Liver (tissue), 8 donors: ENCODE measurements at regions not wholly inside any gene's neighbourhood (a gene's known extent, or its start where the extent isn't known, plus 50 kb on each side); places are given as distances from the start of the nearest gene placed in this dataset.

Source experiments
- DNase-seq: peaks from one replicate; pipeline ENCODE4 v3.0.0-alpha.2; 2017; ENCODE audit warnings: low spot score
- H3K27ac ChIP-seq, 2 donors: one replicate each; pipeline ENCODE4 v1.7.0; 2013; ENCODE audit warnings: inconsistent platforms in 2 of 2, low read length in 2 of 2, control low read depth in 1 of 2, low read depth in 1 of 2, mild to moderate bottlenecking in 1 of 2
- H3K27me3 ChIP-seq, 4 donors: one replicate each; pipeline versions ENCODE4 v1.6.1 to v1.7.0; 2013; ENCODE audit warnings: low read length in 3 of 4, inconsistent platforms in 1 of 4, mild to moderate bottlenecking in 1 of 4, moderate library complexity in 1 of 4; ENCODE audit not compliant: control insufficient read depth in 4 of 4, insufficient read depth in 4 of 4
- H3K36me3 ChIP-seq, 4 donors: one replicate each; pipeline versions ENCODE4 v1.6.1 to v1.7.0; 2013; ENCODE audit warnings: low read length in 3 of 4, mild to moderate bottlenecking in 3 of 4, low read depth in 1 of 4, moderate library complexity in 1 of 4; ENCODE audit not compliant: control insufficient read depth in 4 of 4, insufficient read depth in 3 of 4
- H3K4me1 ChIP-seq, 4 donors: one replicate each; pipeline versions ENCODE4 v1.6.1 to v1.7.0; 2013; ENCODE audit warnings: low read length in 3 of 4, mild to moderate bottlenecking in 3 of 4, moderate library complexity in 1 of 4; ENCODE audit not compliant: control insufficient read depth in 4 of 4, insufficient read depth in 4 of 4
- H3K4me3 ChIP-seq, 3 donors: one replicate each; pipeline versions ENCODE4 v1.6.1 to v1.7.0; 2013; ENCODE audit warnings: low read length in 3 of 3, control low read depth in 1 of 3, low read depth in 1 of 3, mild to moderate bottlenecking in 1 of 3
- H3K9ac ChIP-seq, 2 donors: one replicate each; pipeline ENCODE4 v1.7.0; 2013; ENCODE audit warnings: low read length in 2 of 2, mild to moderate bottlenecking in 2 of 2, moderate library complexity in 2 of 2, control low read depth in 1 of 2, low read depth in 1 of 2
- H3K9me3 ChIP-seq, 4 donors: one replicate each; pipeline versions ENCODE4 v1.6.1 to v1.7.0; 2013; ENCODE audit warnings: low read length in 3 of 4; ENCODE audit not compliant: control insufficient read depth in 4 of 4
- FOXA1 ChIP-seq: IDR thresholded peaks from 2 replicates; pipeline ENCODE4 v1.6.1; 2016; ENCODE audit warnings: antibody characterized with exemption
- FOXA2 ChIP-seq: IDR thresholded peaks from 2 replicates; pipeline ENCODE4 v1.6.1; 2016; ENCODE audit warnings: antibody characterized with exemption
- GABPA ChIP-seq, 2 donors: IDR thresholded peaks in 1 of 2; conservative IDR thresholded peaks in 1 of 2; 2 replicates each; pipeline ENCODE4 v1.6.1; 2016; ENCODE audit warnings: antibody characterized with exemption in 2 of 2, mild to moderate bottlenecking in 1 of 2, moderate library complexity in 1 of 2
- HNF4A ChIP-seq, 2 donors: conservative IDR thresholded peaks; 2 replicates each; pipeline ENCODE4 v1.6.1; 2016; ENCODE audit warnings: antibody characterized with exemption in 2 of 2, mild to moderate bottlenecking in 2 of 2
- HNF4G ChIP-seq: IDR thresholded peaks from 2 replicates; pipeline ENCODE4 v1.6.1; 2016; ENCODE audit warnings: antibody characterized with exemption
- RAD21 ChIP-seq, 2 donors: IDR thresholded peaks; 2 replicates each; pipeline ENCODE4 v1.6.1; 2016; ENCODE audit warnings: antibody characterized with exemption in 2 of 2, mild to moderate bottlenecking in 2 of 2
- RXRA ChIP-seq, 2 donors: IDR thresholded peaks; 2 replicates each; pipeline ENCODE4 v1.6.1; 2017 to 2018; ENCODE audit warnings: antibody characterized with exemption in 2 of 2, mild to moderate bottlenecking in 1 of 2
- TAF1 ChIP-seq: conservative IDR thresholded peaks from 2 replicates; pipeline ENCODE4 v1.6.1; 2016; ENCODE audit warnings: antibody characterized with exemption, mild to moderate bottlenecking
- WGBS: extraction: QIAGEN DNeasy Blood & Tissue Kit; methylation state at CpG from one replicate; pipeline ENCODE4 v1.1.7; 2013; 5-methylcytosine and 5-hydroxymethylcytosine counted together
- TF ChIP-seq, protein P1 (sequence below): IDR thresholded peaks from 2 replicates; pipeline ENCODE4 v1.6.1; 2016; ENCODE audit warnings: antibody characterized with exemption
- TF ChIP-seq, protein P2 (sequence below): IDR thresholded peaks from 2 replicates; pipeline ENCODE4 v1.6.1; 2016; ENCODE audit warnings: antibody characterized with exemption
- TF ChIP-seq, protein P3 (sequence below): fragments of 150-350 bp; IDR thresholded peaks from 2 replicates; pipeline ENCODE4 v1.5.1; 2017; ENCODE audit warnings: improper control_type of control experiment, low read depth, low read length; ENCODE audit not compliant: missing input control
- TF ChIP-seq, protein P4 (sequence below): IDR thresholded peaks from 2 replicates; pipeline ENCODE4 v1.6.1; 2016; ENCODE audit warnings: antibody characterized with exemption, mild to moderate bottlenecking
- donor health status: healthy.
- donor health status: healthy.
- donor health status: healthy.
- donor health status: healthy.
- donor health status: healthy.

DNA sequence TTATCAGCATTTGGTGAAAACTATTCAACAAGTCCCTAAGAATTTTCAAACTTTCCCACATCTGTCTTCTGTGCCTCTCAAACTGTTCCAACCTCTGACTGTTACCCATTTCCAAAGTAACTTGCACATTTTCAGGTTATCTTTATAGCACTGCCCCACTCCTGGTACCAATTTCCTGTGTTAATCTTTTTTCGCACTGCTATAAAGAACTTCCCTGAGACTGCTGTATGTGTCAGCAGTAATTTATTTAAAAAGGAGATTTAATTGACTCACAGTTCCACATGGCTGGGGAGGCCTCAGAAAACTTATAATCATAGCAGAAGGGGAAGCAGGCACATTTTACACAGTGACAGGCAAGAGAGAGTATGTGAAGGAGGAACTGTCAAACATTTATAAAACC lies 310.9 kb upstream of the SLITRK3 start:
- no peak for DNase-seq
- Histone ChIP-seq H3K27ac (no peak overlapping the region), H3K9ac (no peak overlapping the region), H3K9me3 (no peaks in the 10 kb centered on the region), H3K4me3 (no peak overlapping the region), H3K4me1 (peaks cover 0 to 24% (median 13%) of the 10 kb centered on the region in 4 donors), H3K36me3 (no peaks in the 10 kb centered on the region), H3K27me3 (no peaks in the 10 kb centered on the region)
- TF ChIP-seq, protein P1, sequence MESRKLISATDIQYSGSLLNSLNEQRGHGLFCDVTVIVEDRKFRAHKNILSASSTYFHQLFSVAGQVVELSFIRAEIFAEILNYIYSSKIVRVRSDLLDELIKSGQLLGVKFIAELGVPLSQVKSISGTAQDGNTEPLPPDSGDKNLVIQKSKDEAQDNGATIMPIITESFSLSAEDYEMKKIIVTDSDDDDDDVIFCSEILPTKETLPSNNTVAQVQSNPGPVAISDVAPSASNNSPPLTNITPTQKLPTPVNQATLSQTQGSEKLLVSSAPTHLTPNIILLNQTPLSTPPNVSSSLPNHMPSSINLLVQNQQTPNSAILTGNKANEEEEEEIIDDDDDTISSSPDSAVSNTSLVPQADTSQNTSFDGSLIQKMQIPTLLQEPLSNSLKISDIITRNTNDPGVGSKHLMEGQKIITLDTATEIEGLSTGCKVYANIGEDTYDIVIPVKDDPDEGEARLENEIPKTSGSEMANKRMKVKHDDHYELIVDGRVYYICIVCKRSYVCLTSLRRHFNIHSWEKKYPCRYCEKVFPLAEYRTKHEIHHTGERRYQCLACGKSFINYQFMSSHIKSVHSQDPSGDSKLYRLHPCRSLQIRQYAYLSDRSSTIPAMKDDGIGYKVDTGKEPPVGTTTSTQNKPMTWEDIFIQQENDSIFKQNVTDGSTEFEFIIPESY: no peak
- TF ChIP-seq GABPA (IDR thresholded peaks at IDR 0.05 in 1 of 2, conservative IDR thresholded peaks at IDR 0.05 in 1 of 2) (no peak), FOXA2 (no peak), HNF4G (no peak), TAF1 (no peak), RAD21 (IDR thresholded peaks at IDR 0.05) (no peak), FOXA1 (no peak)
- TF ChIP-seq, protein P2, sequence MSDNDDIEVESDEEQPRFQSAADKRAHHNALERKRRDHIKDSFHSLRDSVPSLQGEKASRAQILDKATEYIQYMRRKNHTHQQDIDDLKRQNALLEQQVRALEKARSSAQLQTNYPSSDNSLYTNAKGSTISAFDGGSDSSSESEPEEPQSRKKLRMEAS: no peak
- TF ChIP-seq, protein P3, sequence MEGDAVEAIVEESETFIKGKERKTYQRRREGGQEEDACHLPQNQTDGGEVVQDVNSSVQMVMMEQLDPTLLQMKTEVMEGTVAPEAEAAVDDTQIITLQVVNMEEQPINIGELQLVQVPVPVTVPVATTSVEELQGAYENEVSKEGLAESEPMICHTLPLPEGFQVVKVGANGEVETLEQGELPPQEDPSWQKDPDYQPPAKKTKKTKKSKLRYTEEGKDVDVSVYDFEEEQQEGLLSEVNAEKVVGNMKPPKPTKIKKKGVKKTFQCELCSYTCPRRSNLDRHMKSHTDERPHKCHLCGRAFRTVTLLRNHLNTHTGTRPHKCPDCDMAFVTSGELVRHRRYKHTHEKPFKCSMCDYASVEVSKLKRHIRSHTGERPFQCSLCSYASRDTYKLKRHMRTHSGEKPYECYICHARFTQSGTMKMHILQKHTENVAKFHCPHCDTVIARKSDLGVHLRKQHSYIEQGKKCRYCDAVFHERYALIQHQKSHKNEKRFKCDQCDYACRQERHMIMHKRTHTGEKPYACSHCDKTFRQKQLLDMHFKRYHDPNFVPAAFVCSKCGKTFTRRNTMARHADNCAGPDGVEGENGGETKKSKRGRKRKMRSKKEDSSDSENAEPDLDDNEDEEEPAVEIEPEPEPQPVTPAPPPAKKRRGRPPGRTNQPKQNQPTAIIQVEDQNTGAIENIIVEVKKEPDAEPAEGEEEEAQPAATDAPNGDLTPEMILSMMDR: no peak
- WGBS: 88% methylated on average over 1 of the region's 1 CpG

DNA sequence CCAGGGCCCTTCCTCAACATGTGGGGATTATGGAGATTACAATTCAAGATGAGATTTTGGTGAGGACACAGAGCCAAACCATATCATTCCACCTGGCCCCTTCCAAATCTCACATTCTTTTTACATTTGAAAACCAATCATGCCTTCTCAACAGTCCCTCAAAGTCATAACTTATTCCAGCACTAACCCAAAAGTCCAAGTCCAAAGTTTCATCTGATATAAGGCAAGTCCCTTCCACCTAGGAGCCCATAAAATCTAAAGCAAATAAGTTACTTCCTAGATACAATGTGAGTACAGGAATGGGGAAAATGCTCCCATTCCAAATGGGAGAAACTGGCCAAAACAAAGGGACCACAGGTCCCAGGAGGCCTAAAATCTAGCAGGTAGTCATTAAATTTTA lies 309.5 kb upstream of the SLITRK3 start:
- Histone ChIP-seq H3K36me3 (no peaks in the 10 kb centered on the region), H3K4me1 (peaks cover 0 to 24% (median 13%) of the 10 kb centered on the region in 4 donors), H3K4me3 (no peak overlapping the region), H3K9me3 (no peaks in the 10 kb centered on the region), H3K27me3 (no peaks in the 10 kb centered on the region), H3K27ac (no peak overlapping the region), H3K9ac (no peak overlapping the region)
- no peak for DNase-seq
- TF ChIP-seq HNF4A (conservative IDR thresholded peaks at IDR 0.05): peak; percentile 34 to 53
- TF ChIP-seq RAD21 (IDR thresholded peaks at IDR 0.05): no peak

DNA sequence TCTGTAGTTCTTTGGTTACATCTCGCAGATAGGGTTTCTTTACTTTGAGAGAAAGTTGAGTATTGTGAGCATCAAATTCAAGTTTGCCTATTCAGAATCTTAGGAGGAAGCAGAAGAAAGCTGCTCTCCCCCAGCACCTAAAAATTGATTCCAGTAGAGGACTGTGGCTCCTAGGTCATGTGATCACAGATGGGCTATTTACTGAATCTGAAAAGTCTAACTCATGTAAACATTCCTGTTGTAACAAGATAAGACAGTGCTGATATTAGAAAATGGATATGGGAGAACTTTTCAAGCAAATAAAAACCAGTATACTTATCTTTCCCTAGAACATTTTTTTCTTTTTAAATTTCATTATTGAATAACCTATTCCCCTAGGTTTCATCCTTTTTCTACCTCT lies 308.4 kb upstream of the SLITRK3 start:
- no peaks in the 10 kb centered on the region for H3K27me3 ChIP-seq
- no peaks in the 10 kb centered on the region for H3K36me3 ChIP-seq
- no peak overlapping the region for H3K4me3 ChIP-seq
- TF ChIP-seq, protein P4, sequence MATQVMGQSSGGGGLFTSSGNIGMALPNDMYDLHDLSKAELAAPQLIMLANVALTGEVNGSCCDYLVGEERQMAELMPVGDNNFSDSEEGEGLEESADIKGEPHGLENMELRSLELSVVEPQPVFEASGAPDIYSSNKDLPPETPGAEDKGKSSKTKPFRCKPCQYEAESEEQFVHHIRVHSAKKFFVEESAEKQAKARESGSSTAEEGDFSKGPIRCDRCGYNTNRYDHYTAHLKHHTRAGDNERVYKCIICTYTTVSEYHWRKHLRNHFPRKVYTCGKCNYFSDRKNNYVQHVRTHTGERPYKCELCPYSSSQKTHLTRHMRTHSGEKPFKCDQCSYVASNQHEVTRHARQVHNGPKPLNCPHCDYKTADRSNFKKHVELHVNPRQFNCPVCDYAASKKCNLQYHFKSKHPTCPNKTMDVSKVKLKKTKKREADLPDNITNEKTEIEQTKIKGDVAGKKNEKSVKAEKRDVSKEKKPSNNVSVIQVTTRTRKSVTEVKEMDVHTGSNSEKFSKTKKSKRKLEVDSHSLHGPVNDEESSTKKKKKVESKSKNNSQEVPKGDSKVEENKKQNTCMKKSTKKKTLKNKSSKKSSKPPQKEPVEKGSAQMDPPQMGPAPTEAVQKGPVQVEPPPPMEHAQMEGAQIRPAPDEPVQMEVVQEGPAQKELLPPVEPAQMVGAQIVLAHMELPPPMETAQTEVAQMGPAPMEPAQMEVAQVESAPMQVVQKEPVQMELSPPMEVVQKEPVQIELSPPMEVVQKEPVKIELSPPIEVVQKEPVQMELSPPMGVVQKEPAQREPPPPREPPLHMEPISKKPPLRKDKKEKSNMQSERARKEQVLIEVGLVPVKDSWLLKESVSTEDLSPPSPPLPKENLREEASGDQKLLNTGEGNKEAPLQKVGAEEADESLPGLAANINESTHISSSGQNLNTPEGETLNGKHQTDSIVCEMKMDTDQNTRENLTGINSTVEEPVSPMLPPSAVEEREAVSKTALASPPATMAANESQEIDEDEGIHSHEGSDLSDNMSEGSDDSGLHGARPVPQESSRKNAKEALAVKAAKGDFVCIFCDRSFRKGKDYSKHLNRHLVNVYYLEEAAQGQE: no peak
- no peak for TF ChIP-seq RXRA (IDR thresholded peaks at IDR 0.05)
- TF ChIP-seq HNF4A (conservative IDR thresholded peaks at IDR 0.05): peak in 1 of 2 donors; percentile 26
- TF ChIP-seq GABPA (IDR thresholded peaks at IDR 0.05 in 1 of 2, conservative IDR thresholded peaks at IDR 0.05 in 1 of 2): no peak
- no peak for DNase-seq
- H3K4me1 ChIP-seq: peaks cover 0 to 24% (median 13%) of the 10 kb centered on the region in 4 donors
- H3K9me3 ChIP-seq: no peaks in the 10 kb centered on the region
- no peak overlapping the region for H3K27ac ChIP-seq
- no peak overlapping the region for H3K9ac ChIP-seq
- WGBS: 97% methylated on average over 1 of the region's 1 CpG
